ENCODE measurements at regions not wholly inside any gene's neighbourhood (a gene's known extent, or its start where the extent isn't known, plus 50 kb on each side); places are given as distances from the start of the nearest gene placed in this dataset.

- no peak overlapping the region for H3K4me3 ChIP-seq (ENCODE audit: insufficient read depth, low read length, poor library complexity, severe bottlenecking)
- no peak for TF ChIP-seq EZH2phosphoT487 (conservative IDR thresholded peaks at IDR 0.05; ENCODE audit: low read length)
- TF ChIP-seq, protein P1, sequence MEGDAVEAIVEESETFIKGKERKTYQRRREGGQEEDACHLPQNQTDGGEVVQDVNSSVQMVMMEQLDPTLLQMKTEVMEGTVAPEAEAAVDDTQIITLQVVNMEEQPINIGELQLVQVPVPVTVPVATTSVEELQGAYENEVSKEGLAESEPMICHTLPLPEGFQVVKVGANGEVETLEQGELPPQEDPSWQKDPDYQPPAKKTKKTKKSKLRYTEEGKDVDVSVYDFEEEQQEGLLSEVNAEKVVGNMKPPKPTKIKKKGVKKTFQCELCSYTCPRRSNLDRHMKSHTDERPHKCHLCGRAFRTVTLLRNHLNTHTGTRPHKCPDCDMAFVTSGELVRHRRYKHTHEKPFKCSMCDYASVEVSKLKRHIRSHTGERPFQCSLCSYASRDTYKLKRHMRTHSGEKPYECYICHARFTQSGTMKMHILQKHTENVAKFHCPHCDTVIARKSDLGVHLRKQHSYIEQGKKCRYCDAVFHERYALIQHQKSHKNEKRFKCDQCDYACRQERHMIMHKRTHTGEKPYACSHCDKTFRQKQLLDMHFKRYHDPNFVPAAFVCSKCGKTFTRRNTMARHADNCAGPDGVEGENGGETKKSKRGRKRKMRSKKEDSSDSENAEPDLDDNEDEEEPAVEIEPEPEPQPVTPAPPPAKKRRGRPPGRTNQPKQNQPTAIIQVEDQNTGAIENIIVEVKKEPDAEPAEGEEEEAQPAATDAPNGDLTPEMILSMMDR (IDR thresholded peaks at IDR 0.05; ENCODE audit: insufficient read depth, low read length, poor library complexity, severe bottlenecking): no peak
- no peak overlapping the region for H3K4me2 ChIP-seq (ENCODE audit: low read depth, low read length, poor library complexity, severe bottlenecking)
- no peak overlapping the region for H3K9ac ChIP-seq (ENCODE audit: low read length)
- no peaks in the 10 kb centered on the region for H3K36me3 ChIP-seq (ENCODE audit: low read length)
- no peaks in the 10 kb centered on the region for H3K79me2 ChIP-seq (ENCODE audit: insufficient read depth, low read length)
- no peaks in the 10 kb centered on the region for H3K27me3 ChIP-seq (ENCODE audit: low read length)
- H3K9me2 ChIP-seq (replicated peaks; ENCODE audit: insufficient read depth, low read length): no peaks in the 10 kb centered on the region
- no peak overlapping the region for H2AFZ ChIP-seq (ENCODE audit: low read depth, low read length, severe bottlenecking)
- H4K20me1 ChIP-seq (ENCODE audit: low read depth, low read length): no peaks in the 10 kb centered on the region
- no peaks in the 10 kb centered on the region for H3K9me3 ChIP-seq (ENCODE audit: insufficient read depth, low read length)
- H3F3A ChIP-seq (ENCODE audit: insufficient read depth): no peaks in the 10 kb centered on the region
- H3K27ac ChIP-seq (ENCODE audit: low read depth, low read length): no peak overlapping the region
Observed at GRCh38 chr22:48267681-48268080, 1505.2 kb downstream of the TBC1D22A start.

- no peak overlapping the region for H2AFZ ChIP-seq (ENCODE audit: low read depth, low read length, severe bottlenecking)
- no peak overlapping the region for H3K4me2 ChIP-seq (ENCODE audit: low read depth, low read length, poor library complexity, severe bottlenecking)
- no peaks in the 10 kb centered on the region for H3K9me2 ChIP-seq (replicated peaks; ENCODE audit: insufficient read depth, low read length)
- TF ChIP-seq, protein P1 (IDR thresholded peaks at IDR 0.05; ENCODE audit: insufficient read depth, low read length, poor library complexity, severe bottlenecking): no peak
- no peak for TF ChIP-seq EZH2phosphoT487 (conservative IDR thresholded peaks at IDR 0.05; ENCODE audit: low read length)
- no peak overlapping the region for H3K9ac ChIP-seq (ENCODE audit: low read length)
- no peaks in the 10 kb centered on the region for H3K27me3 ChIP-seq (ENCODE audit: low read length)
- no peak overlapping the region for H3K27ac ChIP-seq (ENCODE audit: low read depth, low read length)
- no peaks in the 10 kb centered on the region for H4K20me1 ChIP-seq (ENCODE audit: low read depth, low read length)
- no peak overlapping the region for H3K4me3 ChIP-seq (ENCODE audit: insufficient read depth, low read length, poor library complexity, severe bottlenecking)
- H3F3A ChIP-seq (ENCODE audit: insufficient read depth): no peaks in the 10 kb centered on the region
- no peaks in the 10 kb centered on the region for H3K9me3 ChIP-seq (ENCODE audit: insufficient read depth, low read length)
- no peaks in the 10 kb centered on the region for H3K36me3 ChIP-seq (ENCODE audit: low read length)
- H3K79me2 ChIP-seq (ENCODE audit: insufficient read depth, low read length): no peaks in the 10 kb centered on the region
Observed at GRCh38 chr22:48265000-48265625, 1502.7 kb downstream of the TBC1D22A start.

GRCh38 chr22:48264586-48264985 lies 1502.1 kb downstream of the TBC1D22A start:
- no peak overlapping the region for H3K4me3 ChIP-seq (ENCODE audit: insufficient read depth, low read length, poor library complexity, severe bottlenecking)
- no peak overlapping the region for H3K4me2 ChIP-seq (ENCODE audit: low read depth, low read length, poor library complexity, severe bottlenecking)
- H3K79me2 ChIP-seq (ENCODE audit: insufficient read depth, low read length): no peaks in the 10 kb centered on the region
- H3F3A ChIP-seq (ENCODE audit: insufficient read depth): no peaks in the 10 kb centered on the region
- H3K9me2 ChIP-seq (replicated peaks; ENCODE audit: insufficient read depth, low read length): no peaks in the 10 kb centered on the region
- no peak overlapping the region for H3K9ac ChIP-seq (ENCODE audit: low read length)
- no peak overlapping the region for H3K27ac ChIP-seq (ENCODE audit: low read depth, low read length)
- H2AFZ ChIP-seq (ENCODE audit: low read depth, low read length, severe bottlenecking): no peak overlapping the region
- TF ChIP-seq, protein P1 (IDR thresholded peaks at IDR 0.05; ENCODE audit: insufficient read depth, low read length, poor library complexity, severe bottlenecking): no peak
- no peak for TF ChIP-seq EZH2phosphoT487 (conservative IDR thresholded peaks at IDR 0.05; ENCODE audit: low read length)
- H4K20me1 ChIP-seq (ENCODE audit: low read depth, low read length): no peaks in the 10 kb centered on the region
- H3K36me3 ChIP-seq (ENCODE audit: low read length): no peaks in the 10 kb centered on the region
- no peaks in the 10 kb centered on the region for H3K27me3 ChIP-seq (ENCODE audit: low read length)
- H3K9me3 ChIP-seq (ENCODE audit: insufficient read depth, low read length): no peaks in the 10 kb centered on the region
